GM12878 (cell line): ENCODE measurements at regions not wholly inside any gene's neighbourhood (a gene's known extent, or its start where the extent isn't known, plus 50 kb on each side); places are given as distances from the start of the nearest gene placed in this dataset.

Experiments used
- ATAC-seq: fragments of 200-7000 bp; cut with Tn5 transposase; 3 replicates; pipeline ENCODE4 v1.9.1; 2020; ENCODE audit warnings: mild to moderate bottlenecking, moderate library complexity
- BruUV-seq: library from RNA; stranded (reverse); fragments of 400-500 nt; replicated peaks from 2 replicates; lab custom pipeline; 2021; lab: Mats Ljungman, UMichigan
- CTCF ChIA-PET: fragments of 300-600 bp; sonication (Branson Sonifier 250); formaldehyde crosslinking; extraction: SDS; loops from one replicate; lab custom pipeline; 2021; ENCODE audit warnings: inconsistent platforms; lab: Yijun Ruan, JAX
- POLR2A ChIA-PET: fragments of 350-600 bp; formaldehyde crosslinking; extraction: SDS; loops from one replicate; lab custom pipeline; 2021; ENCODE audit warnings: inconsistent platforms; lab: Charles Lee
- RAD21 ChIA-PET: fragments of 300-600 bp; sonication (Branson Sonifier 250); formaldehyde crosslinking; loops from one replicate; lab custom pipeline; 2023; ENCODE audit warnings: antibody characterized with exemption; ENCODE audit not compliant: unreplicated experiment; lab: Charles Lee
- SMC1A ChIA-PET: fragments of 300-600 bp; sonication (Branson Sonifier 250); formaldehyde crosslinking; loops from one replicate; lab custom pipeline; 2023; ENCODE audit not compliant: unreplicated experiment, uncharacterized antibody; lab: Charles Lee
- DNase-seq: peaks from one replicate; pipeline ENCODE4 v3.0.0-alpha.2; 2011; ENCODE audit warnings: low read depth, low spot score
- FAIRE-seq: peaks from 3 replicates; lab custom pipeline; 2011; peaks lifted over from hg19 to GRCh38; lab: Jason Lieb, UNC
- H2AFZ ChIP-seq: 2 replicates; pipeline ENCODE4 v1.6.0; 2011; ENCODE audit warnings: low read depth, low read length, control low read depth; ENCODE audit not compliant: control insufficient read depth
- H3K27ac ChIP-seq: 2 replicates; pipeline ENCODE4 v1.5.1; 2011; ENCODE audit warnings: control low read depth; ENCODE audit not compliant: control insufficient read depth, insufficient read depth
- H3K27me3 ChIP-seq, 2 experiments: replicated peaks in 1 of 2; 2 replicates each; pipeline versions ENCODE4 v1.6.0 to v1.6.1; 2011; ENCODE audit warnings: low read length in 1 of 2; ENCODE audit not compliant: control insufficient read depth in 2 of 2, insufficient read depth in 2 of 2
- H3K36me3 ChIP-seq, 2 experiments: 2 replicates each; pipeline ENCODE4 v1.5.1; 2011; ENCODE audit warnings: low read length in 1 of 2; ENCODE audit not compliant: control insufficient read depth in 2 of 2, insufficient read depth in 2 of 2
- H3K4me1 ChIP-seq: 2 replicates; pipeline ENCODE4 v1.6.1; 2011; ENCODE audit warnings: mild to moderate bottlenecking, low read length, moderate library complexity, mixed read lengths; ENCODE audit not compliant: control insufficient read depth, insufficient read depth
- H3K4me2 ChIP-seq: 2 replicates; pipeline ENCODE4 v1.6.0; 2011; ENCODE audit warnings: control low read depth; ENCODE audit not compliant: control insufficient read depth, insufficient read depth
- H3K4me3 ChIP-seq: fragments of 200-600 bp; sonication (generic); 2 replicates; pipeline ENCODE4 v1.5.1; 2016
- H3K79me2 ChIP-seq: 2 replicates; pipeline ENCODE4 v1.6.0; 2011; ENCODE audit warnings: low read length; ENCODE audit not compliant: control insufficient read depth, insufficient read depth
- H3K9ac ChIP-seq: 2 replicates; pipeline ENCODE4 v1.8.0; 2011; ENCODE audit warnings: low read length, control low read depth, mixed read lengths; ENCODE audit not compliant: control insufficient read depth, insufficient read depth
- H3K9me3 ChIP-seq: replicated peaks from 3 replicates; pipeline ENCODE4 v1.5.1; 2011; ENCODE audit warnings: mild to moderate bottlenecking, low read length; ENCODE audit not compliant: control insufficient read depth, insufficient read depth
- H4K20me1 ChIP-seq: 2 replicates; pipeline ENCODE4 v1.6.0; 2011; ENCODE audit not compliant: control insufficient read depth, insufficient read depth
- BHLHE40 ChIP-seq, 2 experiments: fragments of 450-650 bp in 1 of 2; IDR thresholded peaks; 2 replicates each; pipeline ENCODE4 v1.6.1; 2011 to 2017; ENCODE audit warnings: low read depth in 2 of 2, borderline replicate concordance in 1 of 2, improper control_type of control experiment in 1 of 2, low read length in 1 of 2, mild to moderate bottlenecking in 1 of 2
- HDGF ChIP-seq: fragments of 450-650 bp; IDR thresholded peaks from 2 replicates; pipeline ENCODE4 v1.6.1; 2016; ENCODE audit warnings: antibody characterized with exemption
- MTA3 ChIP-seq: IDR thresholded peaks from 2 replicates; pipeline ENCODE4 v1.6.1; 2012; ENCODE audit warnings: low read length, inconsistent platforms, borderline replicate concordance
- MXI1 ChIP-seq: fragments of 150-350 bp; IDR thresholded peaks from 2 replicates; pipeline ENCODE4 v1.6.1; 2011; ENCODE audit warnings: low read depth, mild to moderate bottlenecking, inconsistent platforms, low read length, improper control_type of control experiment
- NFIC ChIP-seq: IDR thresholded peaks from 2 replicates; pipeline ENCODE4 v1.6.1; 2012; ENCODE audit warnings: low read depth, mild to moderate bottlenecking, inconsistent platforms, low read length, moderate library complexity
- NRF1 ChIP-seq: conservative IDR thresholded peaks from 2 replicates; pipeline ENCODE4 v1.6.1; 2011; ENCODE audit warnings: mild to moderate bottlenecking, low read depth, low read length, improper control_type of control experiment
- RAD21 ChIP-seq: IDR thresholded peaks from 2 replicates; pipeline ENCODE4 v1.6.1; 2011; ENCODE audit warnings: mild to moderate bottlenecking, low read depth, low read length, moderate library complexity; ENCODE audit not compliant: insufficient read depth
- SMARCA5 ChIP-seq: fragments of 450-650 bp; IDR thresholded peaks from 2 replicates; pipeline ENCODE4 v1.6.1; 2017; ENCODE audit warnings: mild to moderate bottlenecking
- SMC3 ChIP-seq: IDR thresholded peaks from 2 replicates; pipeline ENCODE4 v1.6.1; 2011; ENCODE audit warnings: low read length, improper control_type of control experiment, borderline replicate concordance
- ZSCAN29 ChIP-seq: fragments of 450-650 bp; IDR thresholded peaks from 2 replicates; pipeline ENCODE4 v1.6.1; 2017; ENCODE audit warnings: mild to moderate bottlenecking, moderate library complexity
- WGBS: methylation state at CpG from one replicate; pipeline ENCODE4 v1.1.6; 2016; ENCODE audit warnings: low lambda C conversion rate; ENCODE audit not compliant: insufficient replicate concordance, insufficient coverage; ENCODE audit errors: missing lambda C conversion rate; 5-methylcytosine and 5-hydroxymethylcytosine counted together
- in situ Hi-C: fragments of 300-500 bp; cut with MboI; formaldehyde crosslinking; loops from 9 replicates; pipeline ENCODE4 v1.14.3; 2018; ENCODE audit warnings: mixed read lengths
- intact Hi-C: fragments of 100-400 bp; cut with micrococcal nuclease; formaldehyde crosslinking; loops from one replicate; pipeline ENCODE4 v1.14.2; 2022; ENCODE audit not compliant: unreplicated experiment
- TF ChIP-seq, protein P1 (sequence below): fragments of 450-650 bp; formaldehyde crosslinking; IDR thresholded peaks from 2 replicates; pipeline ENCODE4 v1.4.0; 2020; ENCODE audit warnings: mild to moderate bottlenecking, moderate library complexity
- TF ChIP-seq, protein P2 (sequence below): fragments of 450-650 bp; IDR thresholded peaks from 2 replicates; pipeline ENCODE4 v1.6.1; 2017; ENCODE audit warnings: borderline replicate concordance
- TF ChIP-seq, protein P3 (sequence below), 3 experiments: IDR thresholded peaks in 2 of 3; conservative IDR thresholded peaks in 1 of 3; 2 replicates each; pipeline ENCODE4 v1.5.1; 2011; ENCODE audit warnings: low read depth in 3 of 3, low read length in 3 of 3, mild to moderate bottlenecking in 3 of 3, control low read depth in 2 of 3, moderate library complexity in 2 of 3, inconsistent platforms in 1 of 3, mixed read lengths in 1 of 3; ENCODE audit not compliant: control insufficient read depth in 2 of 3, insufficient read depth in 1 of 3; ENCODE audit errors: extremely low read depth in 1 of 3

DNA sequence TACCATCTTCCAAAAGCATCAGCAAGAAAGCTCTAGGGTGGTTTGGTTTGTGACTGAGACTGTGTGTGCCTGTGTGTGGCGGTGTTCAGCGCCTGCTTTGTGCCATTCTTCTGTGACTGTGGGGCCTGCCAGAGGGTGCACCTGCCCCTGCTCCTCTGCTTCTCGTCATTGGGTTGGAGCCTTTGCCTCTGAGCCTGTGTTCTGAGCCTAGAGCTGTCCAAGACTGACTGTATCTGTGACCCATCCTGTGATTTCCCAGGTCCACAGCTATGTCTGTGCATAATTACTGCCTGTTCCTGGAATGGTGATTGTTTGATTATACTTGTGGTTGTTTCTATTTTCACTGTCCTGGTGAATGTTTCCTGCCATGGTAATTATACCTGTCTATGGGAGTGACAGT is 57.1 kb upstream of the KLHL29 start (continued):
- TF ChIP-seq, protein P1, sequence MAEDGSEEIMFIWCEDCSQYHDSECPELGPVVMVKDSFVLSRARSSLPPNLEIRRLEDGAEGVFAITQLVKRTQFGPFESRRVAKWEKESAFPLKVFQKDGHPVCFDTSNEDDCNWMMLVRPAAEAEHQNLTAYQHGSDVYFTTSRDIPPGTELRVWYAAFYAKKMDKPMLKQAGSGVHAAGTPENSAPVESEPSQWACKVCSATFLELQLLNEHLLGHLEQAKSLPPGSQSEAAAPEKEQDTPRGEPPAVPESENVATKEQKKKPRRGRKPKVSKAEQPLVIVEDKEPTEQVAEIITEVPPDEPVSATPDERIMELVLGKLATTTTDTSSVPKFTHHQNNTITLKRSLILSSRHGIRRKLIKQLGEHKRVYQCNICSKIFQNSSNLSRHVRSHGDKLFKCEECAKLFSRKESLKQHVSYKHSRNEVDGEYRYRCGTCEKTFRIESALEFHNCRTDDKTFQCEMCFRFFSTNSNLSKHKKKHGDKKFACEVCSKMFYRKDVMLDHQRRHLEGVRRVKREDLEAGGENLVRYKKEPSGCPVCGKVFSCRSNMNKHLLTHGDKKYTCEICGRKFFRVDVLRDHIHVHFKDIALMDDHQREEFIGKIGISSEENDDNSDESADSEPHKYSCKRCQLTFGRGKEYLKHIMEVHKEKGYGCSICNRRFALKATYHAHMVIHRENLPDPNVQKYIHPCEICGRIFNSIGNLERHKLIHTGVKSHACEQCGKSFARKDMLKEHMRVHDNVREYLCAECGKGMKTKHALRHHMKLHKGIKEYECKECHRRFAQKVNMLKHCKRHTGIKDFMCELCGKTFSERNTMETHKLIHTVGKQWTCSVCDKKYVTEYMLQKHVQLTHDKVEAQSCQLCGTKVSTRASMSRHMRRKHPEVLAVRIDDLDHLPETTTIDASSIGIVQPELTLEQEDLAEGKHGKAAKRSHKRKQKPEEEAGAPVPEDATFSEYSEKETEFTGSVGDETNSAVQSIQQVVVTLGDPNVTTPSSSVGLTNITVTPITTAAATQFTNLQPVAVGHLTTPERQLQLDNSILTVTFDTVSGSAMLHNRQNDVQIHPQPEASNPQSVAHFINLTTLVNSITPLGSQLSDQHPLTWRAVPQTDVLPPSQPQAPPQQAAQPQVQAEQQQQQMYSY, result no peak
- TF ChIP-seq BHLHE40 (IDR thresholded peaks at IDR 0.05; ENCODE audit: borderline replicate concordance in 1 of 2, low read depth in 2 of 2, low read length in 1 of 2) (no peak), NFIC (no peak), NRF1 (no peak), MXI1 (no peak), MTA3 (no peak)
- TF ChIP-seq, protein P2, sequence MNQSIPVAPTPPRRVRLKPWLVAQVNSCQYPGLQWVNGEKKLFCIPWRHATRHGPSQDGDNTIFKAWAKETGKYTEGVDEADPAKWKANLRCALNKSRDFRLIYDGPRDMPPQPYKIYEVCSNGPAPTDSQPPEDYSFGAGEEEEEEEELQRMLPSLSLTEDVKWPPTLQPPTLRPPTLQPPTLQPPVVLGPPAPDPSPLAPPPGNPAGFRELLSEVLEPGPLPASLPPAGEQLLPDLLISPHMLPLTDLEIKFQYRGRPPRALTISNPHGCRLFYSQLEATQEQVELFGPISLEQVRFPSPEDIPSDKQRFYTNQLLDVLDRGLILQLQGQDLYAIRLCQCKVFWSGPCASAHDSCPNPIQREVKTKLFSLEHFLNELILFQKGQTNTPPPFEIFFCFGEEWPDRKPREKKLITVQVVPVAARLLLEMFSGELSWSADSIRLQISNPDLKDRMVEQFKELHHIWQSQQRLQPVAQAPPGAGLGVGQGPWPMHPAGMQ, result no peak

DNA sequence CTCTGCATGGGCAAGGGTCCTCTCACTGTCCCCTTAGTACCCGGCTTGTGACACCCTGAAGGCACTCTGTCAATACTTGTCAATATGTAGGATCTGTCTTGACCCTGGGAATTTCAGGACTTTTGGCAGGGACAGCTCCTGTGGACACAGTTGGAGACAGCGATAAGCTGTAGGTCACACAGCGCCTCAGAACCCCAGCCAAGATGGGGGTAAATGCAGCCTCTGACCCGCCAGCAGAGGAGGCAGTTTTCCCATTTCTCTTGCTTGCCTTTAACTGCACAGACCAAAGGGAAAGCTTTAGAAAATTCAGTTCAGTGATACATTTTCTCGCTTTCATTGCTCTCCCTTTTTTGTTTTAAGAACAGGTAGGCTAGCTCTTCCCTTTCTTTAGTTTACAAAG is 54.8 kb upstream of the KLHL29 start:
- 26% methylated on average over 5 of the region's 5 CpGs for WGBS
- in situ Hi-C loops (no loop called here), intact Hi-C loops (no loop called here)
- DNase-seq, result no peak
- RAD21 ChIA-PET, result interaction anchor here (0.6 to 1.7 kb wide), 7 partner anchors 66 to 131 kb away, joined by 3 to 8 read pairs (median 4); no protein-coding TSS in a partner anchor
- POLR2A ChIA-PET, result no interaction called here
- H3K9ac ChIP-seq, result no peak overlapping the region
- H2AFZ ChIP-seq, result no peak overlapping the region
- no peak overlapping the region for H3K4me3 ChIP-seq
- no peak overlapping the region for H3K4me2 ChIP-seq
- no peak for FAIRE-seq
- BruUV-seq, result no TSS peak
- H3K4me1 ChIP-seq, result no peaks in the 10 kb centered on the region
- H3K79me2 ChIP-seq, result no peaks in the 10 kb centered on the region
- no peaks in the 10 kb centered on the region for H4K20me1 ChIP-seq
- CTCF ChIA-PET, result interaction anchor here (0.9 to 2.4 kb wide), 10 partner anchors 8 to 431 kb away, joined by 3 to 13 read pairs (median 6); no protein-coding TSS in a partner anchor
- SMC1A ChIA-PET, result interaction anchor here (0.7 to 1.9 kb wide), 4 partner anchors 19 to 129 kb away, joined by 3 to 6 read pairs (median 5); no protein-coding TSS in a partner anchor
- peaks cover 3 to 4% of the 10 kb centered on the region in 2 experiments; a peak in 2 of 4 replicates for H3K27me3 ChIP-seq
- no peaks in the 10 kb centered on the region for H3K36me3 ChIP-seq
- ATAC-seq, result peak; percentile 92
- H3K9me3 ChIP-seq, result no peaks in the 10 kb centered on the region
- H3K27ac ChIP-seq, result no peak overlapping the region
- peak; percentile 75 for TF ChIP-seq RAD21
- TF ChIP-seq, protein P3, sequence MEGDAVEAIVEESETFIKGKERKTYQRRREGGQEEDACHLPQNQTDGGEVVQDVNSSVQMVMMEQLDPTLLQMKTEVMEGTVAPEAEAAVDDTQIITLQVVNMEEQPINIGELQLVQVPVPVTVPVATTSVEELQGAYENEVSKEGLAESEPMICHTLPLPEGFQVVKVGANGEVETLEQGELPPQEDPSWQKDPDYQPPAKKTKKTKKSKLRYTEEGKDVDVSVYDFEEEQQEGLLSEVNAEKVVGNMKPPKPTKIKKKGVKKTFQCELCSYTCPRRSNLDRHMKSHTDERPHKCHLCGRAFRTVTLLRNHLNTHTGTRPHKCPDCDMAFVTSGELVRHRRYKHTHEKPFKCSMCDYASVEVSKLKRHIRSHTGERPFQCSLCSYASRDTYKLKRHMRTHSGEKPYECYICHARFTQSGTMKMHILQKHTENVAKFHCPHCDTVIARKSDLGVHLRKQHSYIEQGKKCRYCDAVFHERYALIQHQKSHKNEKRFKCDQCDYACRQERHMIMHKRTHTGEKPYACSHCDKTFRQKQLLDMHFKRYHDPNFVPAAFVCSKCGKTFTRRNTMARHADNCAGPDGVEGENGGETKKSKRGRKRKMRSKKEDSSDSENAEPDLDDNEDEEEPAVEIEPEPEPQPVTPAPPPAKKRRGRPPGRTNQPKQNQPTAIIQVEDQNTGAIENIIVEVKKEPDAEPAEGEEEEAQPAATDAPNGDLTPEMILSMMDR (IDR thresholded peaks at IDR 0.05 in 2 of 3, conservative IDR thresholded peaks at IDR 0.05 in 1 of 3; ENCODE audit: control insufficient read depth in 2 of 3, extremely low read depth in 1 of 3, insufficient read depth in 1 of 3, low read depth in 3 of 3, low read length in 3 of 3), result peak; percentile 59 to 60 (median 59); a peak in 5 of 6 replicates
- TF ChIP-seq ZSCAN29, result no peak
- TF ChIP-seq SMARCA5, result 0 out of 2 replicates have a peak, but pooled peaks have one; percentile 48
- TF ChIP-seq SMC3, result peak; percentile 63; the same call in 1 of the 2 replicates
- no peak for TF ChIP-seq HDGF
- TF ChIP-seq, protein P2, result no peak
